ENCODE measurements at regions not wholly inside any gene's neighbourhood (a gene's known extent, or its start where the extent isn't known, plus 50 kb on each side); places are given as distances from the start of the nearest gene placed in this dataset.

DNA sequence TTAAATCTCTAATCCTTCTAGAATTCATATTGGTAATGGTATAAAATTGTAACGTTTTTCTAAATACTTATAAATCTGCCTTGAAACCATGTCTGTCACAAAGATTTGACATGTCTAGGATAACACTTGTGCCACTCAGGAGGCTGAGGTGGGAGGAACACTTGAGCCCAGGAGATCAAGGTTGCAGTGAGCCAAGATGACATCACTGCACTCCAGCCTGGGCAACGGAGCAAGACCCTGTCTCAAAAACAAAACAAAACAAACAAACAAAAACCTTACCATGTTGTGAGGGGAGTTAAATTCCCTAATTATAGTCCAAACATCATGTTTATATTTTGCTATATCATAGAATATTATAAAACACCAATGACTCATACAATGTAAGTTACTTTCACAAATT is 317.5 kb upstream of the SOX5 start:
- Mint-ChIP-seq H3K4me1 (ENCODE audit: low read depth) (no peaks in the 10 kb centered on the region), H3K4me3 (no peak overlapping the region), H3K9me3 (no peaks in the 10 kb centered on the region), H3K27me3 (ENCODE audit: low read depth) (no peaks in the 10 kb centered on the region), H3K36me3 (ENCODE audit: insufficient read depth) (no peaks in the 10 kb centered on the region)
- ATAC-seq = no peak
- no peak for DNase-seq

DNA sequence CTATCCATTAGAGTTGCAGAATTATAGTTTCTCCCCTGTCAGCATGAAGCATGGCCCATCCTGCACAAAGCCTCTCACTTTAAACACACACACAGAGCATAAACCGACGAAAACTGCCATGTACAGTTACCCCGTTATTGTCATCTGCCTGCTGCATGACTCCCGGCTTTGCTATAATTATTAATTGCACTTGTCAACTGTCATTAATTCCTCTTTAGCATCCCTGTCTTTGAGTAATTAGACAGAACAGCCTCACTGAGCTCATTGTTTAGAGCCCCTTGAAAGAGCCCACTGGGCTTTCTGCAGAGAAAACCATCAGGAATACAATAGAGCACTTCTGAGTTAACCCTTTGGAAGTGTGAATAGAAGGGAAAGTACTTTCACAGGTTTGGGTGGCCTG is 307.2 kb upstream of the SOX5 start:
- Mint-ChIP-seq H3K27me3 (ENCODE audit: low read depth) (no peaks in the 10 kb centered on the region), H3K4me1 (ENCODE audit: low read depth) (no peaks in the 10 kb centered on the region), H3K9me3 (no peaks in the 10 kb centered on the region), H3K36me3 (ENCODE audit: insufficient read depth) (no peaks in the 10 kb centered on the region), H3K4me3 (no peak overlapping the region)
- no peak for DNase-seq
- ATAC-seq = no peak

DNA sequence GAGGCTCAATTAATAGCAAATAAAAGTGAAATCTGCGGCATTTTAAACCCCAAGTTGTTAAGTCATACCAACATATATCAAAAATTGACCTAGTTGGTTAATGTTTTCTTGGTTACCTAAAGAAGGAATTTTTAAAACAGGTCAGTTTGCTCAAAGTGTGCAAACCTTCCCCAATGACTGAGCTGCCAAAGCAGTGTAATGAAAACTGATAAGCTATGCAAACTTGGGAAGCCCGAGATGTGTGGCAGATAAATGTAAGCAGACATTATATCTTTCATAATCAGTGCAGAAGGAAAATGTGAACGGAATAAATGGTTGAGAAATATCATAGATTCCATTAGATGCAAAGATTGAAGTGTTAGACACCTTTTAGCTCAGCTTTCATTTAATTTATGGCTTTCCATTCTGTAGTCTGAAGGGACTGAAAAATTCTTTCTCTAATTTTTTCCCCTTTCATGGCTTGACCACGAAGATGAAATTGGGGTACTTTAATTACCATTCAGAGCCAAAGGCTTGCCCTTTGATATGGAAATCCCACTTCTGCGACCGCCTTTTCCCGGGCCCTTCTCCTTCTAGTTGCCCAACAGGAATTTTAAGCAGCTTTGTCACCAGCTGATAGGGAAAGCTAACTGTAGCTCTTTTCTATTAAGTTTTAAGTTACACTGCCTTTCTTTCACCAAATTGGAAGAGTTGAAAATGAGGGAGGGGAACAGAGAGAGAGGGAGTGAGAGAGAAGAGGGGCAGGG is 306.6 kb upstream of the SOX5 start:
- H3K36me3 Mint-ChIP-seq (ENCODE audit: insufficient read depth) = no peaks in the 10 kb centered on the region
- H3K9me3 Mint-ChIP-seq = no peaks in the 10 kb centered on the region
- no peak for DNase-seq
- no peak for ATAC-seq
- no peaks in the 10 kb centered on the region for H3K4me1 Mint-ChIP-seq (ENCODE audit: low read depth)
- no peaks in the 10 kb centered on the region for H3K27me3 Mint-ChIP-seq (ENCODE audit: low read depth)
- H3K4me3 Mint-ChIP-seq = no peak overlapping the region

DNA sequence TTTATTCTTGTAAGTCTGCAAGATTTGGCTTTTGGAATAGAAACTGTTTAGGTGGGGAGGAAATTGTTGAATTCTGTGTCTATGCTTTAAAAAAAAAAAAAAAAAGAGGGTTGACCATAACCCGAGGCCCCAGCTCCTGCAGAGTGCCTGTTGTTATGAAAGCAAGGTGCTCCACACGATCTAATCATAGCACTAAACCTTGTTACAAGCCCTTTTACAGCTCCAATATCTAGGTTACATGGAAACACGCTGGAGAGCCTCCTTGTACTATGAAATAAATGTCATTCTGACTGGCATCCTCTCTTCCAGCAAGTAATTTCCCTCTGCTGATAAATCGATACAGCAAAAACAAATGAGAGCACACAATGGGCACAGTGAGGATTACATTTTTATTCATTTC is 303.1 kb upstream of the SOX5 start:
- H3K4me3 Mint-ChIP-seq = no peak overlapping the region

DNA sequence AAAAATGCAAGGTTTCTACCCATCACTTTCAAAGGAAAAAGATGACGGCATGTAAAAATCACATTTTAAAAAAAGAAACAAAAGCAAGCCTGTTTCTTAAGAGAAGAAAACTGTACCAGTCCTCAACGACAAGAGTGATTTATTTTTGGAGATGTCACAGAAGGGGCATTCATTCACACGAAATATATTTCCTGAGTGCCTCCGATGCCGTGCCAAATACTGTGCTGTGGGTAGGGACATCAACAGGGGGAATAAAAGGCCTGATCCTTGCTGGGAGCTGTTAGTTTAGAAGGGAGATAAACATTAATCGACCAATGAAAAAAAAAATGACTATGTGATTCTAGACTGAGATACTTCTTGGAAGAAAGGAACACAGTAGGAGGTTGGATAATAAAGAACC is 297.5 kb upstream of the SOX5 start:
- no peaks in the 10 kb centered on the region for H3K36me3 Mint-ChIP-seq (ENCODE audit: insufficient read depth)
- peaks cover 3% of the 10 kb centered on the region for H3K9me3 Mint-ChIP-seq
- H3K4me3 Mint-ChIP-seq = no peak overlapping the region
- no peaks in the 10 kb centered on the region for H3K27me3 Mint-ChIP-seq (ENCODE audit: low read depth)
- H3K4me1 Mint-ChIP-seq (ENCODE audit: low read depth) = no peaks in the 10 kb centered on the region
- ATAC-seq = no peak
- no peak for DNase-seq

More for the DNA sequence above, 303.1 kb upstream of the SOX5 start:
- Mint-ChIP-seq H3K27me3 (ENCODE audit: low read depth) (no peaks in the 10 kb centered on the region), H3K4me1 (ENCODE audit: low read depth) (no peaks in the 10 kb centered on the region), H3K36me3 (ENCODE audit: insufficient read depth) (no peaks in the 10 kb centered on the region), H3K9me3 (no peaks in the 10 kb centered on the region)
- DNase-seq (no peak), ATAC-seq (no peak)

DNA sequence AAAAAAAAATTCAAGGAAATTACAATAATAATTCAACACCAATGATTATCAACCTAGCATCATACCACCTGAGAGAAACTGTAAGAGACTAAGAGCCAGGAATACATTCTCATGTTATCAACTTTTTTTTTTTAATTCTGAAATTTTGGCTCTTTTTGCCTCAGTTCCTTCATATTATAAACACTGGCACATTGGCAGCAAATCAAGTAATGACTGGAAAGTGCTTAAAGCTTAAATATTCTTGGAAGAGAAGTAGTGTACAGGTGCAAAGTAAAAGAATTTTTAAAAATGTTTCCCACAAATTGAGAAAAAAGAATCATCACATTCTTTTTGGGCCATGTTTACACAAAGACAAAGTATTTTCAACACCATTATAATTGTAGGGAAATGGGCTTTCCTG is 296.9 kb upstream of the SOX5 start:
- ATAC-seq = no peak
- Mint-ChIP-seq H3K36me3 (ENCODE audit: insufficient read depth) (no peaks in the 10 kb centered on the region), H3K9me3 (peaks cover 3% of the 10 kb centered on the region), H3K27me3 (ENCODE audit: low read depth) (no peaks in the 10 kb centered on the region), H3K4me3 (no peak overlapping the region), H3K4me1 (ENCODE audit: low read depth) (no peaks in the 10 kb centered on the region)
- DNase-seq = no peak

DNA sequence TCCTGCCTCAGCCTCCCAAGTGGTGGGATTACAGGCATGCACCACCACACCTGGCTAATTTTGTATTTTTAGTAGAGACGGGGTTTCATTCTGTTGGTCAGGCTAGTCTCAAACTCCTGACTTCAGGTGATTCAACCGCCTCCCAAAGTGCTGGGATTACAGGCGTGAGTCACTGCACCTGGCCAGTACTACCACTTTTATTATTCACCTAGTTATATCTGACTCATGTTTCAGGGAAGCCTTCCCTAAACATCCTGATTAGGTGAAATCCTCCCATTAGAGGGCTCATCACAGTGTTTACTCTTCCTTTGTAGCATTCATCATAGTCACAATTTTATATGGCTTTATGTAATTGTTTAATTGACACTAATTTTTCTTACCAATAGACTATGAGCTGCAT is 295.3 kb upstream of the SOX5 start:
- no peak for ATAC-seq
- H3K4me1 Mint-ChIP-seq (ENCODE audit: low read depth) = no peaks in the 10 kb centered on the region
- H3K9me3 Mint-ChIP-seq = peaks cover 3% of the 10 kb centered on the region
- no peaks in the 10 kb centered on the region for H3K36me3 Mint-ChIP-seq (ENCODE audit: insufficient read depth)
- H3K27me3 Mint-ChIP-seq (ENCODE audit: low read depth) = no peaks in the 10 kb centered on the region
- no peak for DNase-seq
- H3K4me3 Mint-ChIP-seq = no peak overlapping the region

DNA sequence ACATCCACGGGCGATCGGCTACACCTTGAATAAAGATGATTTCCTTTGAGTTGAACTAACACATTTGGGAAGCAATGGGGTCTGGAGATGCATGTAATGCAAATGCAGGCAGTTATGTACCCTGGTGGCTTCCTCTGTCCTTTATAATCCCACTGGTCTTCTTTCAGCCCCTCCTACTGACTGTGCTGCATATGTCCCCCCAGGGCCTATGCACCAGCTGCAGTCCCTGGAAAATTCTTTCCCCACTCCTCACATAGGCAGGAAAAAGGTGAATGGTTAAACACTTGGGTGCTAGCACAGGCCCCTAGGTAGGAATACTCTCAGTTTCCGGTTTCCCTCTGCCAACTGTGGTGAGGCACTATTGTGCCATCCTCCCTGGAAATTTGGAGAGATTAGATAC is 294.8 kb upstream of the SOX5 start:
- Mint-ChIP-seq H3K9me3 (peaks cover 3% of the 10 kb centered on the region), H3K4me1 (ENCODE audit: low read depth) (no peaks in the 10 kb centered on the region), H3K27me3 (ENCODE audit: low read depth) (no peaks in the 10 kb centered on the region), H3K36me3 (ENCODE audit: insufficient read depth) (no peaks in the 10 kb centered on the region), H3K4me3 (no peak overlapping the region)
- DNase-seq (no peak), ATAC-seq (no peak)

DNA sequence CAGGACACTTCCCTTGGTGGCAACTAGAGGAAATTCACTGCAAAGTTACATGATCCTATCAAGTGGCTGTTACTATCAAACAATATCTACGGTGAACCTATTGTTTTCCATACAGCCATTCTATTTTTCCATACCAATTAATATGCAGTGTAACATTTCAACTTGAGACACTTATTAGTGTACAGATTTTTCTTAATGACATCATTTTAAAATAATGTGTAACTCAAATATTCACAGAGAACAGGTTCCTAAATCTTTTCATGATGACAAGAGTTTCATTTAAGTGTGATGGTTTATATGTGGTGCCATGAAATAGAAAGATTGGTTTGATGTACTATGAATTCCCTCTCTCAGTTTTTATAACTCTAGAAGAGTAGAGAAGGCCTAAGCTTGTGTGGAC is 291.2 kb upstream of the SOX5 start:
- Mint-ChIP-seq H3K27me3 (ENCODE audit: low read depth) (no peaks in the 10 kb centered on the region), H3K4me1 (ENCODE audit: low read depth) (no peaks in the 10 kb centered on the region)

DNA sequence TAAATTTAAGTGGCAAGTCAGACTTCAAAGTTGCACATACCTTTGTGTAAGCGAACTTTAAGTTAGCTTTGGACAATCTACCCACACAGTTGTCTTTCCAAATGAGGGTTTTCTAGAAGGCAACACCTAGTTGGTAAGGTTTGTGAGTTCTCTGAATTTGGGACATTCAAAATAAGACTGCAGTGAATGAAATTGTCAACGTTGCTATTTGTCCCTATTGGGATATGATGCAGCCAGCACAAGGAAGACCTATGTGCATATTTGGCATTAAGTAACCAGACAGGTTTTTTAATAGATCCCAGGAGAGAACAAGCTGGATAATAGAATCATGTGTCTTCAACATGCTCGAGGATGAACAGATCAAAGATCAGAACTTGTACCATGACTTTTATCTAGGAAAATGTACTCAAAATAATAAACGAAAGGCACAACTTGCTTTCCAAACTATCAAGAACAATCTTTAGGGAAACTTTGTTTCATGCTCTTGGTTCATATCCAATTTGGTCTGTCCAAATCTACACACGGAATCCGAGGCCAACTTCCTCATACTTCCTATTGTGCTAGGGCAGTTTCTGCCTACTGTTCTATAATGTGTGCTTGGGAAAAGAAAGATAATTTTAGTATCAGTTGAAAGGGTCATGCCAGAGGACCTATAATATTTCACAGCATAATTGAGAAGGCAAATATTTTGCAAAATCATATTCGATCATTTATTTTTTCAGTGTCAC is 284.2 kb upstream of the SOX5 start:
- DNase-seq (no peak), ATAC-seq (no peak)
- peaks cover 4% of the 10 kb centered on the region for H3K9me3 Mint-ChIP-seq
- peaks cover 2% of the 10 kb centered on the region for H3K27me3 Mint-ChIP-seq (ENCODE audit: low read depth)
- no peaks in the 10 kb centered on the region for H3K36me3 Mint-ChIP-seq (ENCODE audit: insufficient read depth)
- no peaks in the 10 kb centered on the region for H3K4me1 Mint-ChIP-seq (ENCODE audit: low read depth)
- H3K4me3 Mint-ChIP-seq = no peak overlapping the region

More for the DNA sequence above, 291.2 kb upstream of the SOX5 start:
- Mint-ChIP-seq H3K9me3 (peaks cover 4% of the 10 kb centered on the region), H3K4me3 (no peak overlapping the region), H3K36me3 (ENCODE audit: insufficient read depth) (no peaks in the 10 kb centered on the region)
- ATAC-seq (no peak), DNase-seq (no peak)

DNA sequence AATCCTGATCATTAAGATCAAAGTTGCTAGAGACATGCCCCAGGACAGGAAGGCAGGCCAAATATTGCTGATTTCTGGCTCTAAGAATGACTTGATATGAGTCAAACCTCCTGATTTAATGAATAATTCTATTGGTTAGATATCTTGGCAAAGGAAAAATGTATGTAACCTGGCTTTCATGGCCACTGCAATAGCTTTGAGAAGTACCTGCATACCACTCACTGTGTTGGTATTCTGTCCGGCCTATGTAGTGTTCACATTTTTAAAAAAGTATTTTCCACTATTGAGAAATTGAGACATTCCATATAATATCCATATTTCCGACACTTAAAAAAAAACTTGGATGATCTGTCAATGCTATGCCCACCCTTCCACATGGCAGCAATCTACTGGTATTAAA is 283.1 kb upstream of the SOX5 start:
- Mint-ChIP-seq H3K4me3 (no peak overlapping the region), H3K27me3 (ENCODE audit: low read depth) (peaks cover 4% of the 10 kb centered on the region), H3K36me3 (ENCODE audit: insufficient read depth) (no peaks in the 10 kb centered on the region), H3K4me1 (ENCODE audit: low read depth) (no peaks in the 10 kb centered on the region), H3K9me3 (no peaks in the 10 kb centered on the region)
- DNase-seq = no peak
- no peak for ATAC-seq

DNA sequence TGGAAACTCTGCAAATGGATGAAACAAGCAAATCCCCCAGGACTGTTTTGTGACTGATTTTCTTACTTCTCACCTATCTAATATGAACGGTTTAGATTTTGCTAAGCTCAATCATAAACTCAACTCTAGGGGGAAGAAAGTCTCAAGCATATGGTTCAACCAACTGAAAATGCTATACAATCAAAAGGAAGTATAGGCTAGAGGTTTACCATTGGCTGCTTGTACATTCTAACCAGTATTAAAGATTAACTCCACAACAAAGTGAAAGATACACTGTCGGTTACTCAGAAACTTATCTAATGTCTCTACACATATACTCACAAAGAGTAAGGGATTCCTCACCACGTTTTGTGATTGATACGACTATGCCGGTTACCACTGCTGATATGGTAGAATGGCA is 281.8 kb upstream of the SOX5 start:
- Mint-ChIP-seq H3K4me3 (no peak overlapping the region), H3K36me3 (ENCODE audit: insufficient read depth) (no peaks in the 10 kb centered on the region), H3K27me3 (ENCODE audit: low read depth) (peaks cover 4% of the 10 kb centered on the region), H3K4me1 (ENCODE audit: low read depth) (no peaks in the 10 kb centered on the region), H3K9me3 (no peaks in the 10 kb centered on the region)
- ATAC-seq (no peak), DNase-seq (no peak)

DNA sequence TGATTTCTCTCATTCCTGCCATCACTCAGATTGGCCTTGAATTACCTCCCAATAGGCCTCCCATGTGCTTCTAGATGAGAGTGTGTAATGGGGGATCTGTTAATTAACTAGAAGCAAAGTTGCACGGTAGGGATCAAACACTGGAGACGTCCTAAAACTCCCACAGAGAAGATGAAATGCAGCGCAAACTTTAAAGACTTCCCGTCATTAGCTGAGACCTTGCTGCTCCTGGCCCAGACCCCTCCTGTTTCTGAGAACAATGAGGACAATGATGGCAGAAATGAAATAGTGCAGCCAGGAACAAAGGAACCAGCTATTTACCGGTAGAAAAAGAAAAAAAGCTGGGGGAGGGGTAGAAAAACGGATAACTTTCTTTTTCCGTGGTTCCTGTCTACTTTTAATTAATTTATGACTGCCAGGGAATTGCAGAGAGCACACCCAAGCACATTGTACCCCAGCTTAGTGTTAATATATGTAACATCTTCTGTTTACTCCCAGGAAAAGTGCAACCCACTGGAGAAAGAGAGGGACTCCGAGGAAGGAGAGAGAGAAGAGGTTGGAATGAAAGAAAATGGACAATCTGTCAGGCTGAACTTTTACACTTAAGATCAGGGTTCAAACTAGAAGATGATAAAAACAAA is 280.7 kb upstream of the SOX5 start:
- ATAC-seq (no peak), DNase-seq (no peak)
- no peaks in the 10 kb centered on the region for H3K36me3 Mint-ChIP-seq (ENCODE audit: insufficient read depth)
- no peak overlapping the region for H3K4me3 Mint-ChIP-seq
- no peaks in the 10 kb centered on the region for H3K9me3 Mint-ChIP-seq
- H3K4me1 Mint-ChIP-seq (ENCODE audit: low read depth) = no peaks in the 10 kb centered on the region
- H3K27me3 Mint-ChIP-seq (ENCODE audit: low read depth) = peaks cover 4% of the 10 kb centered on the region

DNA sequence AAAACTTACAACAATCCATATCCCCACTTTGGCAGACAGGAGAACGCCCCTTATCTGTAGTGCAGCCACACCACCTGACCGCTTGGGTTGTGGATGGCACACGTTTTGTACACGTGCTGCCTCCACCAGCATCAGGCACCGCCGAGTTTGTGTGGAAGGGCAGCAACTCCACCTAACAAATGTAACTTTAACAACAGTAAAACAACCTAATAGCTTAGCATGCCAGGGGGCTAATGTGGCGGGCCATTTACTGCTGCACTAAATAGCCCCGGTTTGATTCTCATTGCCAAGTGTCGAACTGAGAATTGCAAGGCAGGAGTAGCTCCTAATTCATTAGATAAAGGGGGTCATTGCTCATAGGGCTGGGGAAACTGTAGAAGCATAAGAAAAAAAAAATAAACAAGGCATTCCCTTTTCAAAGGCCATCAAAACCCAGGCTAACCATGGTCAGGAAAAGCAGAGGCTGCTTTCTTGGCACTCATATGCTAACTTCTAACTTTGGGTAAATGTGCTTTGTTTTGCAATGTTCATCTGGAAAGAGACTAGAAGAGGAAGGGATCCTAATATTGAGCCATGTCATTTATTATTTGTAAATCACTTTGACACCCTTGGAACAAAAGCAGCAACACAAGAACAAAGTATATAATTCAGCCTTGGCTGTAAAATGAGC is 279.7 kb upstream of the SOX5 start:
- H3K9me3 Mint-ChIP-seq = no peaks in the 10 kb centered on the region
- H3K36me3 Mint-ChIP-seq (ENCODE audit: insufficient read depth) = no peaks in the 10 kb centered on the region
- H3K4me3 Mint-ChIP-seq = no peak overlapping the region
- H3K4me1 Mint-ChIP-seq (ENCODE audit: low read depth) = no peaks in the 10 kb centered on the region
- ATAC-seq (no peak), DNase-seq (no peak)
- H3K27me3 Mint-ChIP-seq (ENCODE audit: low read depth) = peaks cover 4% of the 10 kb centered on the region
